Esophagus squamous epithelium (tissue), 4 donors: ENCODE measurements at regions not wholly inside any gene's neighbourhood (a gene's known extent, or its start where the extent isn't known, plus 50 kb on each side); places are given as distances from the start of the nearest gene placed in this dataset.

Source experiments
- POLR2A ChIP-seq, 4 donors: fragments of 450-650 bp; IDR thresholded peaks; one replicate each; pipeline ENCODE4 v1.6.1; 2017; ENCODE audit warnings: antibody characterized with exemption in 4 of 4, mild to moderate bottlenecking in 4 of 4, moderate library complexity in 3 of 4
- TF ChIP-seq, protein P1 (sequence below), 6 experiments: fragments of 450-650 bp in 4 of 6; fragments of 200-600 bp in 2 of 6; sonication (generic) in 2 of 6; IDR thresholded peaks; one replicate each; pipeline ENCODE4 v1.5.1; 2016 to 2019; ENCODE audit warnings: antibody characterized with exemption in 6 of 6, mild to moderate bottlenecking in 4 of 6, moderate library complexity in 4 of 6

- TF ChIP-seq, protein P1, sequence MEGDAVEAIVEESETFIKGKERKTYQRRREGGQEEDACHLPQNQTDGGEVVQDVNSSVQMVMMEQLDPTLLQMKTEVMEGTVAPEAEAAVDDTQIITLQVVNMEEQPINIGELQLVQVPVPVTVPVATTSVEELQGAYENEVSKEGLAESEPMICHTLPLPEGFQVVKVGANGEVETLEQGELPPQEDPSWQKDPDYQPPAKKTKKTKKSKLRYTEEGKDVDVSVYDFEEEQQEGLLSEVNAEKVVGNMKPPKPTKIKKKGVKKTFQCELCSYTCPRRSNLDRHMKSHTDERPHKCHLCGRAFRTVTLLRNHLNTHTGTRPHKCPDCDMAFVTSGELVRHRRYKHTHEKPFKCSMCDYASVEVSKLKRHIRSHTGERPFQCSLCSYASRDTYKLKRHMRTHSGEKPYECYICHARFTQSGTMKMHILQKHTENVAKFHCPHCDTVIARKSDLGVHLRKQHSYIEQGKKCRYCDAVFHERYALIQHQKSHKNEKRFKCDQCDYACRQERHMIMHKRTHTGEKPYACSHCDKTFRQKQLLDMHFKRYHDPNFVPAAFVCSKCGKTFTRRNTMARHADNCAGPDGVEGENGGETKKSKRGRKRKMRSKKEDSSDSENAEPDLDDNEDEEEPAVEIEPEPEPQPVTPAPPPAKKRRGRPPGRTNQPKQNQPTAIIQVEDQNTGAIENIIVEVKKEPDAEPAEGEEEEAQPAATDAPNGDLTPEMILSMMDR (IDR thresholded peaks at IDR 0.05), result no peak
- no peak for TF ChIP-seq POLR2A (IDR thresholded peaks at IDR 0.05)
Measured at GRCh38 chr2:9736021-9736420, 105.2 kb upstream of the YWHAQ start.
